HCT116 (cell line): ENCODE measurements at regions not wholly inside any gene's neighbourhood (a gene's known extent, or its start where the extent isn't known, plus 50 kb on each side); places are given as distances from the start of the nearest gene placed in this dataset.

Source experiments
- ATAC-seq: fragments of 200-7000 bp; cut with Tn5 transposase; 2 replicates; pipeline ENCODE4 v1.9.1; 2020; ENCODE audit warnings: mild to moderate bottlenecking, moderate library complexity
- BruUV-seq: library from RNA; stranded (reverse); fragments of 400-500 nt; replicated peaks from 2 replicates; lab custom pipeline; 2021; lab: Mats Ljungman, UMichigan
- CTCF ChIA-PET: fragments of 300-600 bp; sonication (Branson Sonifier 250); formaldehyde crosslinking; loops from one replicate; lab custom pipeline; 2021; ENCODE audit warnings: antibody characterized with exemption; lab: Charles Lee
- POLR2A ChIA-PET: fragments of 300-600, 350-600 bp; sonication (Branson Sonifier 250); formaldehyde crosslinking; loops from one replicate; lab custom pipeline; 2021; ENCODE audit warnings: antibody characterized with exemption; lab: Charles Lee
- RAD21 ChIA-PET, 2 experiments: fragments of 300-600 bp; sonication (Branson Sonifier 250); formaldehyde crosslinking; loops; one replicate each; lab custom pipeline; 2023; ENCODE audit warnings: low total read pairs in 2 of 2; ENCODE audit not compliant: uncharacterized antibody in 2 of 2, unreplicated experiment in 2 of 2, low non-redundant PET in 1 of 2; lab: Charles Lee
- DNase-seq: peaks from one replicate; pipeline ENCODE4 v3.0.0-alpha.2; 2010; ENCODE audit warnings: low read depth, low spot score
- H2AFZ ChIP-seq: fragments of 200-600 bp; shearing (Covaris generic), sonication (generic); 2 replicates; pipeline ENCODE4 v1.6.1; 2017; ENCODE audit warnings: low read depth, mixed run types, mixed read lengths, antibody characterized with exemption, low read length; ENCODE audit not compliant: poor library complexity, severe bottlenecking
- H3K27ac ChIP-seq: 2 replicates; pipeline ENCODE4 v1.5.1; 2012; ENCODE audit warnings: low read depth, low read length
- H3K27me3 ChIP-seq: fragments of 200-600 bp; sonication (generic); 2 replicates; pipeline ENCODE4 v1.6.1; 2016; ENCODE audit warnings: mixed run types, low read length, mixed read lengths; ENCODE audit not compliant: insufficient read depth
- H3K36me3 ChIP-seq, 2 experiments: fragments of 200-500 bp in 1 of 2; fragments of 200-600 bp in 1 of 2; sonication (Bioruptor generic) in 1 of 2; sonication (generic) in 1 of 2; 2 replicates each; pipeline versions ENCODE4 v1.5.1 to v1.6.1; 2014 to 2016; ENCODE audit warnings: low read length in 2 of 2, inconsistent platforms in 1 of 2, mixed read lengths in 1 of 2, mixed run types in 1 of 2; ENCODE audit not compliant: insufficient read depth in 2 of 2, control insufficient read depth in 1 of 2
- H3K4me1 ChIP-seq, 2 experiments: fragments of 200-600 bp in 1 of 2; sonication (generic) in 1 of 2; 2 replicates each; pipeline versions ENCODE4 v1.5.1 to v1.6.1; 2012 to 2017; ENCODE audit warnings: low read length in 2 of 2, inconsistent platforms in 1 of 2, mild to moderate bottlenecking in 1 of 2, mixed read lengths in 1 of 2, mixed run types in 1 of 2, moderate library complexity in 1 of 2; ENCODE audit not compliant: insufficient read depth in 2 of 2, control insufficient read depth in 1 of 2
- H3K4me2 ChIP-seq: fragments of 200-600 bp; sonication (generic); 2 replicates; pipeline ENCODE4 v1.6.1; 2017; ENCODE audit warnings: mixed run types, low read length, mixed read lengths
- H3K4me3 ChIP-seq, 2 experiments: fragments of 200-600 bp in 1 of 2; sonication (generic) in 1 of 2; replicated peaks in 1 of 2; 2 replicates each; pipeline ENCODE4 v1.5.1; 2011 to 2016; ENCODE audit warnings: low read length in 2 of 2, control low read depth in 1 of 2, low read depth in 1 of 2, mild to moderate bottlenecking in 1 of 2, mixed read lengths in 1 of 2, mixed run types in 1 of 2
- H3K79me2 ChIP-seq: fragments of 200-600 bp; sonication (generic); 2 replicates; pipeline ENCODE4 v1.6.1; 2017; ENCODE audit warnings: mild to moderate bottlenecking, mixed run types, low read length, moderate library complexity, mixed read lengths; ENCODE audit not compliant: insufficient read depth
- H3K9ac ChIP-seq: fragments of 200-600 bp; sonication (generic); 2 replicates; pipeline ENCODE4 v1.6.1; 2016; ENCODE audit warnings: low read length, mixed read lengths
- H3K9me2 ChIP-seq: fragments of 200-600 bp; sonication (generic), shearing (Covaris generic); 2 replicates; pipeline ENCODE4 v1.6.1; 2017; ENCODE audit warnings: mixed run types, mild to moderate bottlenecking, moderate library complexity; ENCODE audit not compliant: insufficient read depth
- H3K9me3 ChIP-seq, 2 experiments: fragments of 200-500 bp in 1 of 2; fragments of 200-600 bp in 1 of 2; sonication (Bioruptor generic) in 1 of 2; sonication (generic) in 1 of 2; 2 replicates each; pipeline ENCODE4 v1.6.1; 2014 to 2017; ENCODE audit warnings: low read length in 2 of 2, mixed read lengths in 2 of 2, inconsistent platforms in 1 of 2, low read depth in 1 of 2, mild to moderate bottlenecking in 1 of 2, mixed run types in 1 of 2, moderate library complexity in 1 of 2; ENCODE audit not compliant: control insufficient read depth in 1 of 2, insufficient read depth in 1 of 2
- H4K20me1 ChIP-seq: fragments of 200-600 bp; sonication (generic), shearing (Covaris generic); 2 replicates; pipeline ENCODE4 v1.6.1; 2017; ENCODE audit warnings: mixed run types, mild to moderate bottlenecking, moderate library complexity; ENCODE audit not compliant: insufficient read depth
- CBX3 ChIP-seq: IDR thresholded peaks from 2 replicates; pipeline ENCODE4 v1.6.1; 2012; ENCODE audit warnings: low read depth
- CEBPB ChIP-seq: IDR thresholded peaks from 2 replicates; pipeline ENCODE4 v1.6.1; 2012; ENCODE audit warnings: low read depth
- EGR1 ChIP-seq: IDR thresholded peaks from 2 replicates; pipeline ENCODE4 v1.6.1; 2012; ENCODE audit warnings: low read depth
- ELF1 ChIP-seq: IDR thresholded peaks from 2 replicates; pipeline ENCODE4 v1.6.1; 2012; ENCODE audit warnings: low read depth, borderline replicate concordance
- EZH2 ChIP-seq: fragments of 200-600 bp; sonication (generic); IDR thresholded peaks from 2 replicates; pipeline ENCODE4 v1.6.1; 2017; ENCODE audit warnings: antibody characterized with exemption, mixed run types
- EZH2phosphoT487 ChIP-seq: fragments of 200-600 bp; IDR thresholded peaks from 2 replicates; pipeline ENCODE4 v1.6.1; 2018; ENCODE audit warnings: antibody characterized with exemption, borderline replicate concordance
- MAX ChIP-seq: IDR thresholded peaks from 2 replicates; pipeline ENCODE4 v1.6.1; 2012
- POLR2AphosphoS5 ChIP-seq: IDR thresholded peaks from 2 replicates; pipeline ENCODE4 v1.6.1; 2011; ENCODE audit warnings: mild to moderate bottlenecking, low read depth, low read length, moderate library complexity
- SIN3A ChIP-seq: IDR thresholded peaks from 2 replicates; pipeline ENCODE4 v1.6.1; 2012; ENCODE audit warnings: low read depth
- SRF ChIP-seq: IDR thresholded peaks from 2 replicates; pipeline ENCODE4 v1.6.1; 2012; ENCODE audit warnings: low read depth
- TCF7L2 ChIP-seq: IDR thresholded peaks from 2 replicates; pipeline ENCODE4 v1.7.0; 2011; ENCODE audit warnings: borderline replicate concordance, inconsistent platforms; ENCODE audit not compliant: insufficient read depth, insufficient read length; ENCODE audit errors: extremely low read depth
- ZNF274 ChIP-seq: fragments of 200-500 bp; sonication (Bioruptor generic); IDR thresholded peaks from 2 replicates; pipeline ENCODE4 v1.6.1; 2014; ENCODE audit warnings: mild to moderate bottlenecking, low read depth, low read length, inconsistent platforms
- intact Hi-C: fragments of 100-400 bp; cut with micrococcal nuclease; formaldehyde crosslinking; loops from 2 replicates; pipeline ENCODE4 v1.10.0; 2022
- TF ChIP-seq, protein P1 (sequence below), 3 experiments: fragments of 200-600 bp in 1 of 3; sonication (generic) in 1 of 3; IDR thresholded peaks in 2 of 3; conservative IDR thresholded peaks in 1 of 3; 2 replicates each; pipeline ENCODE4 v1.5.1; 2012 to 2017; ENCODE audit warnings: low read depth in 2 of 3, low read length in 2 of 3, antibody characterized with exemption in 1 of 3, borderline replicate concordance in 1 of 3, control low read depth in 1 of 3, mild to moderate bottlenecking in 1 of 3, mixed read lengths in 1 of 3, mixed run types in 1 of 3, moderate library complexity in 1 of 3; ENCODE audit not compliant: insufficient read depth in 1 of 3
- TF ChIP-seq, protein P2 (sequence below): IDR thresholded peaks from 2 replicates; pipeline ENCODE4 v1.6.1; 2012
- TF ChIP-seq, protein P3 (sequence below): IDR thresholded peaks from 2 replicates; pipeline ENCODE4 v1.6.1; 2011; ENCODE audit warnings: mild to moderate bottlenecking, low read length, moderate library complexity; ENCODE audit not compliant: insufficient replicate concordance; ENCODE audit errors: extremely low read depth

GRCh38 chr9:106593201-106593600 lies 269.8 kb upstream of the ZNF462 start:
- no peak overlapping the region for H2AFZ ChIP-seq
- intact Hi-C loops: no loop called here
- TF ChIP-seq EZH2phosphoT487: no peak
- TF ChIP-seq CEBPB: no peak
- TF ChIP-seq EZH2: no peak
- no peak for TF ChIP-seq SRF
- TF ChIP-seq, protein P1, sequence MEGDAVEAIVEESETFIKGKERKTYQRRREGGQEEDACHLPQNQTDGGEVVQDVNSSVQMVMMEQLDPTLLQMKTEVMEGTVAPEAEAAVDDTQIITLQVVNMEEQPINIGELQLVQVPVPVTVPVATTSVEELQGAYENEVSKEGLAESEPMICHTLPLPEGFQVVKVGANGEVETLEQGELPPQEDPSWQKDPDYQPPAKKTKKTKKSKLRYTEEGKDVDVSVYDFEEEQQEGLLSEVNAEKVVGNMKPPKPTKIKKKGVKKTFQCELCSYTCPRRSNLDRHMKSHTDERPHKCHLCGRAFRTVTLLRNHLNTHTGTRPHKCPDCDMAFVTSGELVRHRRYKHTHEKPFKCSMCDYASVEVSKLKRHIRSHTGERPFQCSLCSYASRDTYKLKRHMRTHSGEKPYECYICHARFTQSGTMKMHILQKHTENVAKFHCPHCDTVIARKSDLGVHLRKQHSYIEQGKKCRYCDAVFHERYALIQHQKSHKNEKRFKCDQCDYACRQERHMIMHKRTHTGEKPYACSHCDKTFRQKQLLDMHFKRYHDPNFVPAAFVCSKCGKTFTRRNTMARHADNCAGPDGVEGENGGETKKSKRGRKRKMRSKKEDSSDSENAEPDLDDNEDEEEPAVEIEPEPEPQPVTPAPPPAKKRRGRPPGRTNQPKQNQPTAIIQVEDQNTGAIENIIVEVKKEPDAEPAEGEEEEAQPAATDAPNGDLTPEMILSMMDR (IDR thresholded peaks at IDR 0.05 in 2 of 3, conservative IDR thresholded peaks at IDR 0.05 in 1 of 3; ENCODE audit: borderline replicate concordance in 1 of 3, insufficient read depth in 1 of 3, low read depth in 2 of 3, low read length in 2 of 3): no peak
- TF ChIP-seq SIN3A: no peak
- no peak for TF ChIP-seq POLR2AphosphoS5
- TF ChIP-seq, protein P2, sequence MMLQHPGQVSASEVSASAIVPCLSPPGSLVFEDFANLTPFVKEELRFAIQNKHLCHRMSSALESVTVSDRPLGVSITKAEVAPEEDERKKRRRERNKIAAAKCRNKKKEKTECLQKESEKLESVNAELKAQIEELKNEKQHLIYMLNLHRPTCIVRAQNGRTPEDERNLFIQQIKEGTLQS: no peak
- TF ChIP-seq, protein P3, sequence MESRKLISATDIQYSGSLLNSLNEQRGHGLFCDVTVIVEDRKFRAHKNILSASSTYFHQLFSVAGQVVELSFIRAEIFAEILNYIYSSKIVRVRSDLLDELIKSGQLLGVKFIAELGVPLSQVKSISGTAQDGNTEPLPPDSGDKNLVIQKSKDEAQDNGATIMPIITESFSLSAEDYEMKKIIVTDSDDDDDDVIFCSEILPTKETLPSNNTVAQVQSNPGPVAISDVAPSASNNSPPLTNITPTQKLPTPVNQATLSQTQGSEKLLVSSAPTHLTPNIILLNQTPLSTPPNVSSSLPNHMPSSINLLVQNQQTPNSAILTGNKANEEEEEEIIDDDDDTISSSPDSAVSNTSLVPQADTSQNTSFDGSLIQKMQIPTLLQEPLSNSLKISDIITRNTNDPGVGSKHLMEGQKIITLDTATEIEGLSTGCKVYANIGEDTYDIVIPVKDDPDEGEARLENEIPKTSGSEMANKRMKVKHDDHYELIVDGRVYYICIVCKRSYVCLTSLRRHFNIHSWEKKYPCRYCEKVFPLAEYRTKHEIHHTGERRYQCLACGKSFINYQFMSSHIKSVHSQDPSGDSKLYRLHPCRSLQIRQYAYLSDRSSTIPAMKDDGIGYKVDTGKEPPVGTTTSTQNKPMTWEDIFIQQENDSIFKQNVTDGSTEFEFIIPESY: no peak
- no peak for TF ChIP-seq ZNF274
- no peak for TF ChIP-seq CBX3
- TF ChIP-seq TCF7L2: no peak
- TF ChIP-seq EGR1: no peak
- TF ChIP-seq MAX: no peak
- no peak for TF ChIP-seq ELF1
- H3K9ac ChIP-seq: no peak overlapping the region
- ChIA-PET CTCF (no interaction called here), POLR2A (no interaction called here), RAD21 (no interaction called here)
- no peaks in the 10 kb centered on the region for H4K20me1 ChIP-seq
- H3K79me2 ChIP-seq: no peaks in the 10 kb centered on the region
- no TSS peak for BruUV-seq
- no peaks in the 10 kb centered on the region for H3K9me3 ChIP-seq
- no peak overlapping the region for H3K27ac ChIP-seq
- H3K4me3 ChIP-seq: no peak overlapping the region
- ATAC-seq (no peak), DNase-seq (no peak)
- H3K4me1 ChIP-seq: peaks cover 4 to 11% of the 10 kb centered on the region in 2 experiments
- H3K4me2 ChIP-seq: no peak overlapping the region
- no peaks in the 10 kb centered on the region for H3K9me2 ChIP-seq
- H3K27me3 ChIP-seq: no peaks in the 10 kb centered on the region
- no peaks in the 10 kb centered on the region for H3K36me3 ChIP-seq
